ENCODE measurements at regions not wholly inside any gene's neighbourhood (a gene's known extent, or its start where the extent isn't known, plus 50 kb on each side); places are given as distances from the start of the nearest gene placed in this dataset.

DNA sequence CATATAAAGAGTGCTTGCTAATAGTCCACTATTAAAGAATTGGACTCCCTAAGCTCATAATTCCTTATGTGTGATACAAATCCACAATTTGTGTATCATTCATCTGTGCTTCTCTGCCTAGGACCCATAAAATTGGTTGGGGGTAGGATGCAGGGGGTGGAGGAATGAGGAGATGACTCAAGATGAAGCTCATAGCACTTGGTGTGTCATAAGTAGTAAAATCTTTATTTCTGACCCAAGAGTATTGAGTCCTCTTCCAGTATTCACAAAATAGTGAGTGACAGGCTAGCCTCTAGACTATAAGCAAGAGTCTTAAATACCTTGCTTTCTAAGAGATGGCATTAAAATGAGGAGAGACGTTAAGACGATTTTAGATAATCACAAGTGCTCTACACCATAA is 390.9 kb upstream of the CDH19 start:
- Mint-ChIP-seq H3K27ac (no peak overlapping the region), H3K36me3 (ENCODE audit: low read depth) (no peaks in the 10 kb centered on the region), H3K4me3 (ENCODE audit: low read depth) (no peak overlapping the region), H3K27me3 (ENCODE audit: low read depth) (no peaks in the 10 kb centered on the region), H3K4me1 (ENCODE audit: low read depth) (no peaks in the 10 kb centered on the region), H3K9me3 (peaks cover 7% of the 10 kb centered on the region)
- intact Hi-C loops (cut with micrococcal nuclease): no loop called here
- no peak for DNase-seq (ENCODE audit: low spot score)

DNA sequence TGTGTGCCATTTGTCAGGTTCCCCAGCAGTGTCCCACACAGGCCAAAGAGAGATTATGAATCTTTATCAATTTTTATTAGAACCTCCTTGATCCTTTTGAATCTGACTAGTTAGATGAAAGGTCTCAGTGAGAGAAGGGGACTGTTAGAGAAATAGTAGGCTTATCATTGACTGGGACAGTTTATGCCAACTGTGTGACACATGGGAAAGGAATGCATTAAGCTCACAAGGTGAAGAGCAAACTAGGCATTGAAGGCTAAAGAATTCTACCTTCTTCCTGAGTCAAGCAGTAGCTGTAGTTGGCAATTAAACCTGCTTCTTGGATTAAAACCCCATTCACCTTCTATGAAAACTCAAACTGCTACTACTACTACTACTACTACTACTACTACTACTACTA is 389.6 kb upstream of the CDH19 start:
- no peak for DNase-seq (ENCODE audit: low spot score)
- Mint-ChIP-seq H3K4me1 (ENCODE audit: low read depth) (no peaks in the 10 kb centered on the region), H3K27me3 (ENCODE audit: low read depth) (no peaks in the 10 kb centered on the region), H3K4me3 (ENCODE audit: low read depth) (no peak overlapping the region), H3K27ac (no peak overlapping the region), H3K9me3 (peaks cover 7% of the 10 kb centered on the region), H3K36me3 (ENCODE audit: low read depth) (no peaks in the 10 kb centered on the region)
- intact Hi-C loops (cut with micrococcal nuclease): no loop called here

DNA sequence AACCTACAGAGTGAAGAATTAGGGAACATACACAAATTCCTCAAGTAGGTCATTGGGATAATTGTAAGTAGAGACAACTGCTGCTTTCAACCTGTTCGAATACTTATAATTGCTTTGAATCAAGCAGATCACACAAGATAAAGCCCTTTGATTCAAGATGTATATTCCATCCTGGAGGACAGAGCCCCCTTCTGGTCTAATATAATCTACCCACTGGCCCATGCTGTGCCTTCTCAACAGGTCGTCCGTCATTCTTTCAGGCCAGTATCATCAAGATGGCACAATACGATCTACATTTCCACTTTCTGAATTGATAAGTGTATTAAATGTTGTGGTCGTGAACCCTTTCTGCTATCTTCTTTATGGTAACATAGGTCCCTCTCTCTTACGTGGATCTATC is 387.0 kb upstream of the CDH19 start:
- Mint-ChIP-seq H3K27ac (no peak overlapping the region), H3K36me3 (ENCODE audit: low read depth) (no peaks in the 10 kb centered on the region), H3K4me1 (ENCODE audit: low read depth) (no peaks in the 10 kb centered on the region), H3K4me3 (ENCODE audit: low read depth) (no peak overlapping the region), H3K9me3 (peaks cover 5% of the 10 kb centered on the region), H3K27me3 (ENCODE audit: low read depth) (no peaks in the 10 kb centered on the region)
- intact Hi-C loops (cut with micrococcal nuclease): no loop called here
- DNase-seq (ENCODE audit: low spot score): no peak

DNA sequence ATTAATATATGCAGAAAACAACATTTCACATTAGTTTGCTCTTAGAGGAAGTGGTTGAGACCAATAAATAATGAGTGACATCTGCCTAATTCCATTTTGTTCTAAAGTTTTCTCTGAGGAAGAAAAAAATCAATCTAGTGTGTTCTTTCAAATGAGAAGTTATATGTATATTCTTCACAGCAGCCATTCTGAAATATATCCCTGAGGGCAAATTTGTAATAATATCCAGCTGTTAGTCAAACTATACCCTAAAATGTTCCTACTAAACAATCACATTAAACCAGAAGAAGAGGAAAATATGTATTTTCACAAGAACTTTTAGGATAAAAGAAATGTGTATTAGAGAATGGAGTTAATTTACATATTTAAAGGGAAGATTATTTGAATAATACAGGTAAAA is 375.1 kb upstream of the CDH19 start:
- no peak overlapping the region for H3K4me3 Mint-ChIP-seq (ENCODE audit: low read depth)
- H3K9me3 Mint-ChIP-seq: no peaks in the 10 kb centered on the region
- no peaks in the 10 kb centered on the region for H3K4me1 Mint-ChIP-seq (ENCODE audit: low read depth)
- intact Hi-C loops (cut with micrococcal nuclease): no loop called here
- DNase-seq (ENCODE audit: low spot score): no peak
- H3K27ac Mint-ChIP-seq: no peak overlapping the region
- no peaks in the 10 kb centered on the region for H3K27me3 Mint-ChIP-seq (ENCODE audit: low read depth)
- H3K36me3 Mint-ChIP-seq (ENCODE audit: low read depth): no peaks in the 10 kb centered on the region

DNA sequence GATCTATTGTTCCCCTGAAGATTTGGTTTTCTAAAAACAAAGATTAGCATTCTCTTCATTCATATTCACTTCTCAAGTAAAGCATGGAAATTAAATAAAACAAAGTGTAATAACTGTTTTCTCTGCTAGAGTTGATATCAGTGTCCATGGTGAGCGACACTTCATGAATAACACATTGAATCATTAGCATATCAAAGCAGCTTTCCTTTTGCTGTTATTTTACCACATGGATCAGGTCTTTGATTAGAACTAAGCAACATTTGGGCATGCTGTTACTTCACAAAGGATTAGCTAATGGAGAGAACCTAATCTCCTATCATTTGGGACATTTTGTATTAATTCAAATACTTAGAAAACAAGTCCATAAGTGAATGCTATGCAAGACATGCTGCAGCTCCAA is 368.8 kb upstream of the CDH19 start:
- Mint-ChIP-seq H3K4me3 (ENCODE audit: low read depth) (no peak overlapping the region), H3K27ac (no peak overlapping the region), H3K36me3 (ENCODE audit: low read depth) (no peaks in the 10 kb centered on the region), H3K9me3 (peaks cover 4% of the 10 kb centered on the region), H3K27me3 (ENCODE audit: low read depth) (no peaks in the 10 kb centered on the region), H3K4me1 (ENCODE audit: low read depth) (no peaks in the 10 kb centered on the region)
- DNase-seq (ENCODE audit: low spot score): no peak
- intact Hi-C loops (cut with micrococcal nuclease): no loop called here

DNA sequence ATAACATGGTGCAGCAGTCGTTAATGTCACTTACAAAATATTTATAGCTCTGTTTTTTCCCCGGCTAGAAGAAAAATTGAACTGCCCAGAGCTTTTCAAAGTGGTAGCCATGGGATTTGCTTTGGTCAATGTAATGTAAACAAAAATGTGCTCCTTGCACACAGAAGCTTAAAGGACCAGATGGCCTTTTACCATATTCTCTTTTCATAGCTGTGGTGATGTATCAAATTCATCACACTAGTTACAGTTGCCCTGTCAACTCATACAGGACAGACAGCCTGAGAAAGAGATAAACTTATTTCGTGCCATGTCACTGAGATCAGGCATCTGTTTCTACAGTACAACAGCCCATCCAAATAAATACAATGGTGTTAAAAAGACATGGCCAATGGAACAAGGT is 368.1 kb upstream of the CDH19 start:
- DNase-seq (ENCODE audit: low spot score): no peak
- Mint-ChIP-seq H3K36me3 (ENCODE audit: low read depth) (no peaks in the 10 kb centered on the region), H3K9me3 (peaks cover 4% of the 10 kb centered on the region), H3K4me1 (ENCODE audit: low read depth) (no peaks in the 10 kb centered on the region), H3K27ac (no peak overlapping the region), H3K4me3 (ENCODE audit: low read depth) (no peak overlapping the region), H3K27me3 (ENCODE audit: low read depth) (no peaks in the 10 kb centered on the region)
- intact Hi-C loops (cut with micrococcal nuclease): no loop called here

DNA sequence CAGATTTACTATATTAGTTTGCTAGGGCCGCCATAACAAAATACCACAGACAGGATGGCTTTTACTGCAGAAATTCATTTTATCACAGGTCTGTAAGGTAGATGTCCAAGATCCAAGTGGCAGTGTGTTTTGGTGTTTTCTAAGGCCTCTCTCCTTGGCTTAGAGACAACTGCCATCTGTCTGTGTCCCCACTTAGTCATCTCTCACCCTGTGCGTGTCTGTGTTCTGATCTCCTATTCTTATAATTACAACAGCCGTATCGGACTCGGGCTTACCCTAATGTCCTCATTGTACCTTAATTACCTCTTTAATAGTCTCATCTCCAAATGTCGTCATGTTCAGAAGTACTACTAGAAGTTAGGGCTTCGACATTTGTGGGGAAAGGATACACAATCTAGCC is 362.3 kb upstream of the CDH19 start:
- H3K36me3 Mint-ChIP-seq (ENCODE audit: low read depth): no peaks in the 10 kb centered on the region
- DNase-seq (ENCODE audit: low spot score): no peak
- H3K27me3 Mint-ChIP-seq (ENCODE audit: low read depth): no peaks in the 10 kb centered on the region
- peaks cover 2% of the 10 kb centered on the region for H3K9me3 Mint-ChIP-seq
- H3K4me3 Mint-ChIP-seq (ENCODE audit: low read depth): no peak overlapping the region
- no peak overlapping the region for H3K27ac Mint-ChIP-seq
- no peaks in the 10 kb centered on the region for H3K4me1 Mint-ChIP-seq (ENCODE audit: low read depth)
- intact Hi-C loops (cut with micrococcal nuclease): no loop called here

GRCh38 chr18:66958309-66958708 is 354.4 kb upstream of the CDH19 start:
- Mint-ChIP-seq H3K9me3 (peaks cover 13% of the 10 kb centered on the region), H3K27me3 (ENCODE audit: low read depth) (no peaks in the 10 kb centered on the region), H3K4me3 (ENCODE audit: low read depth) (no peak overlapping the region), H3K27ac (no peak overlapping the region), H3K4me1 (ENCODE audit: low read depth) (no peaks in the 10 kb centered on the region), H3K36me3 (ENCODE audit: low read depth) (no peaks in the 10 kb centered on the region)
- no peak for DNase-seq (ENCODE audit: low spot score)
- intact Hi-C loops (cut with micrococcal nuclease): no loop called here

DNA sequence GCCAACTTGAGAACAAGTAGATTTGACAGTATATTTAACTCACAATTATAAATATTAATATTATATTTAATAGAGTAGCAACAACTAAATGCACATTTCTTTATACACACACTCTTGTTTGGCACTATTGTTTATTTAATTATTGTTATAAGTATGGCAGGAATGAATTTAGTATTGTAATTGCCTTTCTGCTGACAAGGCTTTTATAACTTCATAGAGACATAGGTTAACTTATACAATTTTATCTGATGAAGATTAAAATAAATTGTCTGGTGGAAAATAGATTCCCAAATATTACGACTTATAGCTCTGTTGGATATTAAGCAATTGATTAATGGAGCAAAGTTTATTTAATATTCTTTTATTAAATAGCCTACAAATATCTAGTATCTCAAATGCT is 347.9 kb upstream of the CDH19 start:
- Mint-ChIP-seq H3K36me3 (ENCODE audit: low read depth) (no peaks in the 10 kb centered on the region), H3K9me3 (peaks cover 31% of the 10 kb centered on the region), H3K4me3 (ENCODE audit: low read depth) (no peak overlapping the region), H3K4me1 (ENCODE audit: low read depth) (no peaks in the 10 kb centered on the region), H3K27ac (no peak overlapping the region), H3K27me3 (ENCODE audit: low read depth) (no peaks in the 10 kb centered on the region)
- no peak for DNase-seq (ENCODE audit: low spot score)
- intact Hi-C loops (cut with micrococcal nuclease): no loop called here

DNA sequence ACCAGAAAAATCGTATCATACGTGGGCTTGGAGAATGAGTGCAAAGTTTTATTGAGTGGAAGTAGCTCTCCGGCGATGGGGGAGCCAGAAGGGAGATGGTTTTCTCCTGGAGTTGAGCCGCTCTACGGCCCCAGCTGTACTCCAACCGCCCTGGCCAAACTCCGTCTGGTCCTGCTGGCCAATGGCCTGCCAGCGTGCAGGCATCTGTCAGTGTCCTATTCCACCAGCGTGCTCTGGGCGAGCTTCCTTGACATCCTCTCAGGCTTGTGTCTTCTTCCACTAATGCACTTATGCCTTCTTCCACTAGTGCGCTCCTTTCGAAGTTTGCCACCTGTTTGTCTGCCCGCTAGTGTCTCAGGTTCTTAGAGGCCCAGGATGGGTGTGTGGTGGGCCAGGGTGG is 345.5 kb upstream of the CDH19 start:
- Mint-ChIP-seq H3K27ac (no peak overlapping the region), H3K4me3 (ENCODE audit: low read depth) (no peak overlapping the region), H3K9me3 (peaks cover 34% of the 10 kb centered on the region), H3K27me3 (ENCODE audit: low read depth) (no peaks in the 10 kb centered on the region), H3K4me1 (ENCODE audit: low read depth) (no peaks in the 10 kb centered on the region), H3K36me3 (ENCODE audit: low read depth) (no peaks in the 10 kb centered on the region)
- no peak for DNase-seq (ENCODE audit: low spot score)
- intact Hi-C loops (cut with micrococcal nuclease): no loop called here

GRCh38 chr18:66937546-66937945 is 333.7 kb upstream of the CDH19 start:
- Mint-ChIP-seq H3K27me3 (ENCODE audit: low read depth) (no peaks in the 10 kb centered on the region), H3K9me3 (peaks cover 21% of the 10 kb centered on the region), H3K4me1 (ENCODE audit: low read depth) (no peaks in the 10 kb centered on the region), H3K36me3 (ENCODE audit: low read depth) (no peaks in the 10 kb centered on the region), H3K4me3 (ENCODE audit: low read depth) (no peak overlapping the region), H3K27ac (no peak overlapping the region)
- no peak for DNase-seq (ENCODE audit: low spot score)
- intact Hi-C loops (cut with micrococcal nuclease): no loop called here

GRCh38 chr18:66931010-66931409 is 327.1 kb upstream of the CDH19 start:
- H3K27ac Mint-ChIP-seq: no peak overlapping the region
- H3K36me3 Mint-ChIP-seq (ENCODE audit: low read depth): no peaks in the 10 kb centered on the region
- H3K27me3 Mint-ChIP-seq (ENCODE audit: low read depth): no peaks in the 10 kb centered on the region
- H3K4me3 Mint-ChIP-seq (ENCODE audit: low read depth): no peak overlapping the region
- peaks cover 13% of the 10 kb centered on the region for H3K9me3 Mint-ChIP-seq
- no peak for DNase-seq (ENCODE audit: low spot score)
- intact Hi-C loops (cut with micrococcal nuclease): no loop called here
- no peaks in the 10 kb centered on the region for H3K4me1 Mint-ChIP-seq (ENCODE audit: low read depth)

DNA sequence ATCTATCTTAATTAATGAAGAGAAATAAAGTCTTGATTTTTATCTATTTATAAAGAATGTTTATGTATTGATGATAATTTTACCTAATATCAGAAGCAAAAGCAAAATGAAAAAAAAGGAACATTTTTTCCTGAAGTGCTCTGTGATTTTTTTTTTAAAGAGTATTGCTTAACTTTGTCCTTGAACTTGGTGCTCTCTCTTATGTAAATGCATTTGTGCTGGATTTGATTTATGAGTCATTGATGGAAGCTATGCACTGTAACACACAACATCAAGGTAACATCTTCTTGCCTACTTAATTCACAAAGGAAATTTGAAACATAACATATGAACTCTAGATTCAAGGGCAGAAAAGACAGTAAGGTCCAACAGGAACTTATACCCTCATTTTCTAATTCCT is 312.9 kb upstream of the CDH19 start:
- no peaks in the 10 kb centered on the region for H3K36me3 Mint-ChIP-seq (ENCODE audit: low read depth)
- no peak overlapping the region for H3K4me3 Mint-ChIP-seq (ENCODE audit: low read depth)
- DNase-seq (ENCODE audit: low spot score): no peak
- H3K9me3 Mint-ChIP-seq: peaks cover 7% of the 10 kb centered on the region
- no peaks in the 10 kb centered on the region for H3K4me1 Mint-ChIP-seq (ENCODE audit: low read depth)
- intact Hi-C loops (cut with micrococcal nuclease): no loop called here
- no peaks in the 10 kb centered on the region for H3K27me3 Mint-ChIP-seq (ENCODE audit: low read depth)
- no peak overlapping the region for H3K27ac Mint-ChIP-seq

GRCh38 chr18:66900837-66901236 is 296.9 kb upstream of the CDH19 start:
- intact Hi-C loops (cut with micrococcal nuclease): no loop called here
- H3K9me3 Mint-ChIP-seq: no peaks in the 10 kb centered on the region
- DNase-seq (ENCODE audit: low spot score): no peak
- no peaks in the 10 kb centered on the region for H3K4me1 Mint-ChIP-seq (ENCODE audit: low read depth)
- no peak overlapping the region for H3K4me3 Mint-ChIP-seq (ENCODE audit: low read depth)
- no peaks in the 10 kb centered on the region for H3K36me3 Mint-ChIP-seq (ENCODE audit: low read depth)
- H3K27ac Mint-ChIP-seq: no peak overlapping the region
- H3K27me3 Mint-ChIP-seq (ENCODE audit: low read depth): no peaks in the 10 kb centered on the region

Measured in activated T-helper 2 cell treated with anti-CD3 and anti-CD28 coated beads, Interferon-gamma antibody, Interleukin-2, Interleukin-4, amounts not matched to agents 10 μg/mL and 5 μg/mL and 100 μg/mL, durations not matched to agents 14 hours and 24 hours and 36 hours (primary cell).